ENCODE measurements at regions not wholly inside any gene's neighbourhood (a gene's known extent, or its start where the extent isn't known, plus 50 kb on each side); places are given as distances from the start of the nearest gene placed in this dataset.

- no peak overlapping the region for H3K4me3 ChIP-seq (replicated peaks in 1 of 2; ENCODE audit: low read depth in 1 of 2, low read length in 2 of 2)
- intact Hi-C loops (cut with micrococcal nuclease): no loop called here
- no peaks in the 10 kb centered on the region for H3K36me3 ChIP-seq (ENCODE audit: control insufficient read depth in 1 of 2, insufficient read depth in 2 of 2, low read length in 2 of 2)
- DNase-seq (ENCODE audit: low read depth, low spot score): no peak
- ChIA-PET RAD21 (ENCODE audit: low non-redundant PET in 1 of 2, low total read pairs in 2 of 2, uncharacterized antibody in 2 of 2, unreplicated experiment in 2 of 2) (no interaction called here), POLR2A (no interaction called here), CTCF (no interaction called here)
- ATAC-seq: no peak
- H4K20me1 ChIP-seq (ENCODE audit: insufficient read depth): no peaks in the 10 kb centered on the region
- H3K4me1 ChIP-seq (ENCODE audit: control insufficient read depth in 1 of 2, insufficient read depth in 2 of 2, low read length in 2 of 2): no peaks in the 10 kb centered on the region
- H2AFZ ChIP-seq (ENCODE audit: low read depth, low read length, poor library complexity, severe bottlenecking): no peak overlapping the region
- no peak overlapping the region for H3K27ac ChIP-seq (ENCODE audit: low read depth, low read length)
- TF ChIP-seq RAD21 (IDR thresholded peaks at IDR 0.05; ENCODE audit: low read depth) (no peak), EZH2phosphoT487 (IDR thresholded peaks at IDR 0.05; ENCODE audit: borderline replicate concordance) (no peak), SIN3A (IDR thresholded peaks at IDR 0.05; ENCODE audit: low read depth) (no peak), FOSL1 (IDR thresholded peaks at IDR 0.05; ENCODE audit: low read depth) (no peak), REST (IDR thresholded peaks at IDR 0.05; ENCODE audit: low read depth) (no peak), SP1 (IDR thresholded peaks at IDR 0.05; ENCODE audit: low read depth) (no peak), SRF (IDR thresholded peaks at IDR 0.05; ENCODE audit: low read depth) (no peak), ZBTB33 (IDR thresholded peaks at IDR 0.05; ENCODE audit: extremely low read depth, insufficient replicate concordance, low read length) (no peak), ZNF274 (IDR thresholded peaks at IDR 0.05; ENCODE audit: low read depth, low read length) (no peak), ELF1 (IDR thresholded peaks at IDR 0.05; ENCODE audit: borderline replicate concordance, low read depth) (no peak), TCF7L2 (IDR thresholded peaks at IDR 0.05; ENCODE audit: borderline replicate concordance, extremely low read depth, insufficient read depth, insufficient read length) (no peak), CEBPB (IDR thresholded peaks at IDR 0.05; ENCODE audit: low read depth) (no peak), YY1 (IDR thresholded peaks at IDR 0.05; ENCODE audit: extremely low read depth, insufficient replicate concordance, low read depth, low read length) (no peak), ZFX (IDR thresholded peaks at IDR 0.05) (no peak), EGR1 (IDR thresholded peaks at IDR 0.05; ENCODE audit: low read depth) (no peak), JUND (IDR thresholded peaks at IDR 0.05) (no peak)
- TF ChIP-seq, protein P1, sequence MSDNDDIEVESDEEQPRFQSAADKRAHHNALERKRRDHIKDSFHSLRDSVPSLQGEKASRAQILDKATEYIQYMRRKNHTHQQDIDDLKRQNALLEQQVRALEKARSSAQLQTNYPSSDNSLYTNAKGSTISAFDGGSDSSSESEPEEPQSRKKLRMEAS (IDR thresholded peaks at IDR 0.05): no peak
- TF ChIP-seq, protein P2, sequence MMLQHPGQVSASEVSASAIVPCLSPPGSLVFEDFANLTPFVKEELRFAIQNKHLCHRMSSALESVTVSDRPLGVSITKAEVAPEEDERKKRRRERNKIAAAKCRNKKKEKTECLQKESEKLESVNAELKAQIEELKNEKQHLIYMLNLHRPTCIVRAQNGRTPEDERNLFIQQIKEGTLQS (IDR thresholded peaks at IDR 0.05): no peak
- H3K9me3 ChIP-seq (ENCODE audit: control insufficient read depth in 1 of 2, insufficient read depth in 1 of 2, low read depth in 1 of 2, low read length in 2 of 2): no peaks in the 10 kb centered on the region; a peak in 1 of 4 replicates
- H3K79me2 ChIP-seq (ENCODE audit: insufficient read depth, low read length): no peaks in the 10 kb centered on the region
- no peaks in the 10 kb centered on the region for H3K9me2 ChIP-seq (ENCODE audit: insufficient read depth)
- H3K4me2 ChIP-seq (ENCODE audit: low read length): no peak overlapping the region
- H3K9ac ChIP-seq (ENCODE audit: low read length): no peak overlapping the region
- no peaks in the 10 kb centered on the region for H3K27me3 ChIP-seq (ENCODE audit: insufficient read depth, low read length)
- no TSS peak for BruUV-seq (replicated peaks)
Observed at GRCh38 chr2:6425032-6425431, 440.7 kb downstream of the CMPK2 start.

All from HCT116 (cell line).